Fibroblast of lung (primary cell): ENCODE measurements at regions not wholly inside any gene's neighbourhood (a gene's known extent, or its start where the extent isn't known, plus 50 kb on each side); places are given as distances from the start of the nearest gene placed in this dataset.

ENCODE experiments used
- CTCF ChIP-seq, 2 donors: IDR thresholded peaks in 1 of 2; conservative IDR thresholded peaks in 1 of 2; 1 replicate in 1 of 2; 2 replicates in 1 of 2; pipeline ENCODE4 v1.5.1; 2011 to 2012; ENCODE audit warnings: low read length in 2 of 2, control low read depth in 1 of 2, inconsistent platforms in 1 of 2, low read depth in 1 of 2, mild to moderate bottlenecking in 1 of 2
- EZH2 ChIP-seq: IDR thresholded peaks from 2 replicates; pipeline ENCODE4 v1.5.1; 2012; ENCODE audit warnings: low read length, control low read depth, mild to moderate bottlenecking; ENCODE audit errors: missing control alignments

- TF ChIP-seq CTCF (conservative IDR thresholded peaks at IDR 0.05 in 1 of 2, IDR thresholded peaks at IDR 0.05 in 1 of 2; ENCODE audit: low read depth in 1 of 2, low read length in 2 of 2) (no peak), EZH2 (no peak)
These were observed 365.2 kb downstream of the CD109 start for GRCh38 chr6:74061201-74061600.
